GM23338 (cell line): ENCODE measurements at regions not wholly inside any gene's neighbourhood (a gene's known extent, or its start where the extent isn't known, plus 50 kb on each side); places are given as distances from the start of the nearest gene placed in this dataset.

Experiments used
- CREB1 ChIP-seq: fragments of 250-450 bp; sonication (Bioruptor Pico); IDR thresholded peaks from 2 replicates; pipeline ENCODE4 v1.5.0; 2020; ENCODE audit warnings: low read depth, mild to moderate bottlenecking, moderate library complexity
- CTCF ChIP-seq, 2 experiments: fragments of 200-600 bp in 1 of 2; sonication (generic) in 1 of 2; conservative IDR thresholded peaks; 2 replicates each; pipeline versions ENCODE4 v1.5.1 to v1.6.1; 2016 to 2017; ENCODE audit warnings: antibody characterized with exemption in 2 of 2, low read depth in 2 of 2, mild to moderate bottlenecking in 2 of 2, moderate library complexity in 1 of 2
- ETS1 ChIP-seq: IDR thresholded peaks from 2 replicates; pipeline ENCODE4 v1.6.1; 2016; ENCODE audit warnings: antibody characterized with exemption
- EZH2 ChIP-seq: fragments of 200-600 bp; sonication (generic); IDR thresholded peaks from one replicate; pipeline ENCODE4 v1.8.0; 2017; ENCODE audit warnings: antibody characterized with exemption, mild to moderate bottlenecking, low read depth; ENCODE audit not compliant: unreplicated experiment
- EZH2phosphoT487 ChIP-seq: fragments of 200-600 bp; sonication (generic); IDR thresholded peaks from one replicate; pipeline ENCODE4 v1.8.1; 2018; ENCODE audit warnings: antibody characterized with exemption; ENCODE audit not compliant: unreplicated experiment
- JUNB ChIP-seq: IDR thresholded peaks from one replicate; pipeline ENCODE4 v1.6.1; 2016; ENCODE audit warnings: antibody characterized with exemption; ENCODE audit not compliant: unreplicated experiment
- POLR2AphosphoS5 ChIP-seq: IDR thresholded peaks from 2 replicates; pipeline ENCODE4 v1.6.1; 2016; ENCODE audit warnings: antibody characterized with exemption, low read depth
- REST ChIP-seq: IDR thresholded peaks from one replicate; pipeline ENCODE4 v1.6.1; 2018; ENCODE audit warnings: antibody characterized with exemption; ENCODE audit not compliant: unreplicated experiment
- ZNF462 ChIP-seq: fragments of 250-450 bp; sonication (Bioruptor Pico); IDR thresholded peaks from 2 replicates; pipeline ENCODE4 v1.5.0; 2020; ENCODE audit warnings: mild to moderate bottlenecking, moderate library complexity

GRCh38 chr2:57802243-57802642 lies 244.4 kb upstream of the VRK2 start:
- TF ChIP-seq CTCF (conservative IDR thresholded peaks at IDR 0.05; ENCODE audit: low read depth in 2 of 2) (no peak), CREB1 (CRISPR knock-in tag) (no peak), EZH2 (no peak), REST (no peak), POLR2AphosphoS5 (no peak), JUNB (no peak), EZH2phosphoT487 (no peak), ZNF462 (no peak), ETS1 (no peak)
